ENCODE measurements at regions not wholly inside any gene's neighbourhood (a gene's known extent, or its start where the extent isn't known, plus 50 kb on each side); places are given as distances from the start of the nearest gene placed in this dataset.

GRCh38 chr5:145247745-145248040 lies 587.4 kb downstream of the PRELID2 start:
- TF ChIP-seq, protein P1, sequence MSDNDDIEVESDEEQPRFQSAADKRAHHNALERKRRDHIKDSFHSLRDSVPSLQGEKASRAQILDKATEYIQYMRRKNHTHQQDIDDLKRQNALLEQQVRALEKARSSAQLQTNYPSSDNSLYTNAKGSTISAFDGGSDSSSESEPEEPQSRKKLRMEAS (IDR thresholded peaks at IDR 0.05) = no peak
- no peak for TF ChIP-seq HOXA7 (CRISPR knock-in tag; IDR thresholded peaks at IDR 0.05)
- TF ChIP-seq POLR2A (IDR thresholded peaks at IDR 0.05; ENCODE audit: low read length) = no peak
- no peak overlapping the region for H3K4me3 ChIP-seq
- ChIA-PET POLR2A (no interaction called here), CTCF (interaction anchor here (1.9 kb wide), 1 partner anchor 9 kb away, joined by 7 read pairs; no protein-coding TSS in a partner anchor)
- WGBS (ENCODE audit: missing lambda C conversion rate) = 46% methylated on average over 2 of the region's 2 CpGs
- DNase-seq (ENCODE audit: low read depth in 1 of 2, low spot score in 1 of 2) (no peak), ATAC-seq (no peak), FAIRE-seq (no peak)
- no peaks in the 10 kb centered on the region for H3K9me3 ChIP-seq
- H3K4me1 ChIP-seq = 0 out of 3 replicates have a peak, but pooled peaks cover 2% of the 10 kb centered on the region
- H3K4me2 ChIP-seq = no peak overlapping the region
- H3K27ac ChIP-seq = no peak overlapping the region

- no peak for ATAC-seq
- 31% methylated on average over 4 of the region's 4 CpGs for WGBS (ENCODE audit: missing lambda C conversion rate)
- Histone ChIP-seq H3K27ac (no peak overlapping the region), H3K4me3 (no peak overlapping the region), H3K4me1 (0 out of 3 replicates have a peak, but pooled peaks cover 2% of the 10 kb centered on the region), H3K4me2 (no peak overlapping the region), H3K9me3 (no peaks in the 10 kb centered on the region)
- CTCF ChIA-PET = interaction anchor here (1.9 kb wide), 1 partner anchor 9 kb away, joined by 7 read pairs; no protein-coding TSS in a partner anchor
- no peak for DNase-seq (ENCODE audit: low read depth in 1 of 2, low spot score in 1 of 2)
- TF ChIP-seq ZSCAN20 (CRISPR knock-in tag; IDR thresholded peaks at IDR 0.05) = no peak
- no peak for TF ChIP-seq FOXS1 (CRISPR knock-in tag; IDR thresholded peaks at IDR 0.05)
- TF ChIP-seq CEBPB (IDR thresholded peaks at IDR 0.05) = no peak
- TF ChIP-seq, protein P1 (IDR thresholded peaks at IDR 0.05) = no peak
- TF ChIP-seq, protein P2, sequence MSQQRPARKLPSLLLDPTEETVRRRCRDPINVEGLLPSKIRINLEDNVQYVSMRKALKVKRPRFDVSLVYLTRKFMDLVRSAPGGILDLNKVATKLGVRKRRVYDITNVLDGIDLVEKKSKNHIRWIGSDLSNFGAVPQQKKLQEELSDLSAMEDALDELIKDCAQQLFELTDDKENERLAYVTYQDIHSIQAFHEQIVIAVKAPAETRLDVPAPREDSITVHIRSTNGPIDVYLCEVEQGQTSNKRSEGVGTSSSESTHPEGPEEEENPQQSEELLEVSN (IDR thresholded peaks at IDR 0.05; ENCODE audit: borderline replicate concordance, low read depth) = no peak
- no peak for TF ChIP-seq KDM1A (IDR thresholded peaks at IDR 0.05; ENCODE audit: low read depth)
- TF ChIP-seq CHD4 (IDR thresholded peaks at IDR 0.05; ENCODE audit: borderline replicate concordance) = no peak
- no peak for TF ChIP-seq KDM5A (IDR thresholded peaks at IDR 0.05)
- TF ChIP-seq RNF2 (IDR thresholded peaks at IDR 0.05; ENCODE audit: borderline replicate concordance, low read depth) = no peak
- TF ChIP-seq ESRRA (IDR thresholded peaks at IDR 0.05; ENCODE audit: borderline replicate concordance, low read length) = no peak
- no peak for TF ChIP-seq RARB (CRISPR knock-in tag; IDR thresholded peaks at IDR 0.05)
- TF ChIP-seq, protein P3, sequence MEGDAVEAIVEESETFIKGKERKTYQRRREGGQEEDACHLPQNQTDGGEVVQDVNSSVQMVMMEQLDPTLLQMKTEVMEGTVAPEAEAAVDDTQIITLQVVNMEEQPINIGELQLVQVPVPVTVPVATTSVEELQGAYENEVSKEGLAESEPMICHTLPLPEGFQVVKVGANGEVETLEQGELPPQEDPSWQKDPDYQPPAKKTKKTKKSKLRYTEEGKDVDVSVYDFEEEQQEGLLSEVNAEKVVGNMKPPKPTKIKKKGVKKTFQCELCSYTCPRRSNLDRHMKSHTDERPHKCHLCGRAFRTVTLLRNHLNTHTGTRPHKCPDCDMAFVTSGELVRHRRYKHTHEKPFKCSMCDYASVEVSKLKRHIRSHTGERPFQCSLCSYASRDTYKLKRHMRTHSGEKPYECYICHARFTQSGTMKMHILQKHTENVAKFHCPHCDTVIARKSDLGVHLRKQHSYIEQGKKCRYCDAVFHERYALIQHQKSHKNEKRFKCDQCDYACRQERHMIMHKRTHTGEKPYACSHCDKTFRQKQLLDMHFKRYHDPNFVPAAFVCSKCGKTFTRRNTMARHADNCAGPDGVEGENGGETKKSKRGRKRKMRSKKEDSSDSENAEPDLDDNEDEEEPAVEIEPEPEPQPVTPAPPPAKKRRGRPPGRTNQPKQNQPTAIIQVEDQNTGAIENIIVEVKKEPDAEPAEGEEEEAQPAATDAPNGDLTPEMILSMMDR (IDR thresholded peaks at IDR 0.05) = no peak
- TF ChIP-seq BCL3 (IDR thresholded peaks at IDR 0.05) = no peak
- FAIRE-seq = no peak
- POLR2A ChIA-PET = no interaction called here
Observed at GRCh38 chr5:145246961-145247744, 588.0 kb downstream of the PRELID2 start.

DNA sequence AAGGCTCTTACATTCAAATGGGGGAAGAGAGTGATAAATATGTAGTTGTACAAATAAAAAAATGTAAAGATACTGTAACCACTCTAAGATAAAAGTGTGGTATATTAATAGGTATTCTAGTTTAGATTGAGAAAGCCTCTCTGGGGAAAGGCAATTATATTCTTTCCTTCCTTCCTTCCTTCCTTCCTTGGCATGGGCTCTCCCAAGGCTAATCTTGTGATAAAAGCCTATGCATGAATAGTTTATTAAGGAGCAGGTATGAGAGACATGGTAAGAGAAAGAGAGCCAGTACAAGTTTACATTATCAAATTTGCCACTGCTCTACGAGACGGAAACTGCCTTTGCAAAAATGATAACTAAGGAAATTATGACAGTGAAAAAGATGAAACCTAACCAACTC lies 588.8 kb downstream of the PRELID2 start:
- DNase-seq (ENCODE audit: low read depth in 1 of 2, low spot score in 1 of 2) (no peak), FAIRE-seq (no peak), ATAC-seq (no peak)
- Histone ChIP-seq H3K4me1 (0 out of 3 replicates have a peak, but pooled peaks cover 2% of the 10 kb centered on the region), H3K9me3 (no peaks in the 10 kb centered on the region), H3K4me2 (no peak overlapping the region), H3K27ac (no peak overlapping the region), H3K4me3 (no peak overlapping the region)
- TF ChIP-seq, protein P2 (IDR thresholded peaks at IDR 0.05; ENCODE audit: borderline replicate concordance, low read depth) = no peak
- TF ChIP-seq ZC3H11A (IDR thresholded peaks at IDR 0.05) (no peak), BCL3 (IDR thresholded peaks at IDR 0.05) (no peak), NR3C1 (IDR thresholded peaks at IDR 0.05) (no peak), RNF2 (IDR thresholded peaks at IDR 0.05; ENCODE audit: borderline replicate concordance, low read depth) (no peak), MAZ (IDR thresholded peaks at IDR 0.05; ENCODE audit: borderline replicate concordance, low read depth, low read length) (no peak), MAFK (IDR thresholded peaks at IDR 0.05; ENCODE audit: partially characterized antibody) (no peak)
- TF ChIP-seq, protein P4, sequence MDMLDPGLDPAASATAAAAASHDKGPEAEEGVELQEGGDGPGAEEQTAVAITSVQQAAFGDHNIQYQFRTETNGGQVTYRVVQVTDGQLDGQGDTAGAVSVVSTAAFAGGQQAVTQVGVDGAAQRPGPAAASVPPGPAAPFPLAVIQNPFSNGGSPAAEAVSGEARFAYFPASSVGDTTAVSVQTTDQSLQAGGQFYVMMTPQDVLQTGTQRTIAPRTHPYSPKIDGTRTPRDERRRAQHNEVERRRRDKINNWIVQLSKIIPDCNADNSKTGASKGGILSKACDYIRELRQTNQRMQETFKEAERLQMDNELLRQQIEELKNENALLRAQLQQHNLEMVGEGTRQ (IDR thresholded peaks at IDR 0.05) = no peak
- POLR2A ChIA-PET = no interaction called here
- CTCF ChIA-PET = no interaction called here
- WGBS (ENCODE audit: missing lambda C conversion rate) = 84% methylated on average over 2 of the region's 2 CpGs

Measured in A549 (cell line).